Inferior parietal cortex (tissue), 1 donor: ENCODE measurements at regions not wholly inside any gene's neighbourhood (a gene's known extent, or its start where the extent isn't known, plus 50 kb on each side); places are given as distances from the start of the nearest gene placed in this dataset.
A peak's percentile ranks its signal among the peaks of the same experiment; 100 is the strongest.

Experiments
- DNase-seq: peaks from one replicate; pipeline ENCODE4 v3.0.0-alpha.2; 2016; ENCODE audit errors: extremely low spot score

DNA sequence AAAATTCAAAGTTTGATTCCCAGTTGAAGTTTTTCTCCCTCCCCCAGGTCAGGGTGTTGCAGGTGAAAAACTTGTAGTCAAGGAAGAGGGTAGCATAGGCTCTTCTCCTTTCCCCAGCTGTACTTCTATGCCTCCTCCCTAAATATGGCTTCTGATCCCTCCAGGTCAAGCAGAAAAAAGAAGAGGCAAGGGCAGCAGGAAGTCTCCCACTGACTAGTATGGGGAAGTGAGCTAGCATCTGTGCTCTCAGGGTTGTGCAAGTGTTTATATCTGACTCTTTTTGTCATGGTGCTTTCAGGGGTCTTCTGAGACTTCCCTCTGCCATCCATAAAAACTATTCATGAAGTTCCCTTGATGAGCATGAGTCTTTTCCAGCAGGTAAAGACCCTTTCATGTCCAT is 76.0 kb downstream of the ATPSCKMT start:
- DNase-seq: no peak

DNA sequence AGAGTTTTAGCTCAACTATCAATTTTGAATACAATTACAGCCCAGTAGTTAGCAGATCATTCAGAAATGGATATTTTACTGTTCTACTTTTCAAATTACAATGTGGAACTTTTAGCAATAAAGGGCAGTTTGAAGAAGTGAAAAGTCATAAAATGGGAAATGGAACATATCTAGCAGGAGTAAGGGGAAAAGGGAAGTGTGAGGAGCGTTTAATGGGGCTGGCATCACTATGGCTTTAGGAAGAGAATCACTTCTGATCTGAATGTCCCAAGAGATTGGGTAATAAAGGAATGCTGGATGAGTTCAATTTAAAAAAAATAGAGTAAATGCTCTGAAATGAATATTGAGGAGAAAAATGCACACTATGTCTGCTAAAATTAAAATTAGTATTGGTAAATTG is 77.4 kb downstream of the ATPSCKMT start:
- DNase-seq: no peak

GRCh38 chr5:10169359-10169758 is 80.3 kb downstream of the ATPSCKMT start:
- no peak for DNase-seq

- no peak for DNase-seq
These were observed 81.4 kb downstream of the ATPSCKMT start for GRCh38 chr5:10168254-10168653.

GRCh38 chr5:10167806-10168205 is 81.9 kb downstream of the ATPSCKMT start:
- DNase-seq: no peak

GRCh38 chr5:10166392-10166791 is 83.3 kb downstream of the ATPSCKMT start:
- DNase-seq: no peak

GRCh38 chr5:10162468-10162867 is 87.2 kb downstream of the ATPSCKMT start:
- no peak for DNase-seq

GRCh38 chr5:10161778-10162177 is 87.9 kb downstream of the ATPSCKMT start:
- DNase-seq: no peak

DNA sequence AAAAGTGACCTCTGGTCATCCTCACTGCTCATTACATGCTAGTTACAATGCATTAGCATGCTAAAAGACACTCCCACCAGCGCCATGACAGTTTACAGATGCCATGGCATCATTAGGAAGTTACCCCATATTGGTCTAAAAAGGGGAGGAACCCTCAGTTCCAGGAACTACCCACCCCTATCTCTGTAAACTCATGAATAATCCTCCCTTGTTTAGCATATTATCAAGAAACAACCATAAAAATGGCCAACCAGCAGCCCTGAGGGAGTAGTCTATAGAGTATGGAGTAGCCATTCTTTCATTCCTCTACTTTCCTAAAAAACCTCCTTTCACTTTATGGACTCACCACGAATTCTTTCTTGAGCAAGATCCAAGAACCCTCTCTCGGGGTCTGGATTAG is 89.4 kb downstream of the ATPSCKMT start:
- no peak for DNase-seq

DNA sequence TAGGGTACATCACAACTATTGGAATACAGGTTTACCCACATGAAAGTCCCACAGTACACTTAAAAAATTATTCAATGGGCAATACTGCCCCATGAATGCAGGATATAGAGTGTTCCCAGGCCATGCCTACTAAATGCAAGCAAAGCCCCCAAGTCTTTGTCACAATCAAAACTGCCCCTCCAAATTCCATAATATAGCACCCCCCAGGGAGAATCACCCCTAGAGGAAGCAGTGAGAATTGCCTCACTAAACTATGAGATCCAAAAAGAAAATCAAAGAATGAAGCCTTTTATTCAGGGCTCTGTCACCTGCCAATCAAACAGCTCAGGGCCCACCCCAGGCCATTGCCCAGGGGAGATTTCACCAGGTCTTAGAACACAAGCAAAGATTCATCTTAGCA is 90.8 kb downstream of the ATPSCKMT start:
- DNase-seq: no peak

DNA sequence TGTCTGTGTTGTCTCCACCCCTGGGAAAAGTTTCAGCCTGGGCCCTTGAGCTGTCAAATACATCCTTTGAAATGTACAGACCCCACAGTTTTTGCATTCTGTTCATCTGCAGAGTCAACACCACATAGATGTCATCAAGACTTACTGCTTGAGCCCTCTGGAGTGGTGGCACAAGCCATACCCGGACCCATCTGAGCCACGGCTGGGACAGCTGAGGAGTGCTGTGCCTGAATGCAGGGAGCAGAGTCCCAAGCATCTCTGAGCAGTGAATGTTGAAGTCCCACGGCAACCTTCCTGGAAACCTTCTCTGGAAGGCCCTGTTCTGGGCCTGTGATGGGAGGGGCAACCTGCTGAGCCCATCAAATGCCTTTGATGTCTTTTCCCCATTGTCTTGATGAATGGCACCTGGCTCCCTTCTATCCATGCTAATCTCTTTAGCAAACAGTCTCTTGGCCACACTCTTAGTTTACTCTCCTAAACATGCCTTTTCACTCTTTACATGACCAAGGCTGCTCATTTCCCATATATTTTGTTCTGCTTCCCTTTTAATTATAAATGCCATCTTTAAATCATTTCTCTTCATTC is 92.5 kb downstream of the ATPSCKMT start:
- DNase-seq: no peak

- no peak for DNase-seq
These were observed 93.6 kb downstream of the ATPSCKMT start for GRCh38 chr5:10155897-10156667.

DNA sequence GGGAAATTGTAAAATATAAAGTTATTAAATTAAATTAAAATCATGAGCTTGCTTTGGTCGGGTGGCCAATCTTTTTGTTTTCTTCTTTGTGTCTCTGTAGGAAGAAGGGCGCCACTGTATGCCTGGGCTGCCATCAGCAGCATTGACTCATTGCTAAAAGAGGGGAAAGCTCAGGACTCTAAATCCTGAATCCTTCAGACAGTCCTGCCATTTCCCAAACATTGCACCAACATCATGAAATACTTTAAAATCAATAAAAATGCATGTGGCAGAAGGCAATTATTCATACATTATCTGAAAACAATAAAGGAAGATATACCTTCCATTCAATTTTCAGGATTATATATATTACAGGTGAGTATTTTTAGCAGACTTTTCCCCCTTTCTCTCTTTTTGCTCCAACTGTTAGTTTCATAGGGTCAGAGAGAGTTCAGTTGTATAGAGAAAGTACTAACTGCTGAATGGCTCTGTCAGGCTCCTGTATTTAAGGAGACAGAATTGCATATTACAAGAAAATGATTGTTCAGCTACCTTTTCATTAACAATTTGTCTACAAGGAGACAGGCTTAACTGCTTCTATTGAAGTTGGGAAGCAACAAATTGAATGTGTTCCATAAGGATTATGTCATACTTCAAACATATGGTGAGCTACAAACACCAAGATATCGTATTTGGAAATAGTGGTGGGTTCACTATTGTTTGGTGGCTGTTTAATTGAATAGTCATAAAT is 95.7 kb downstream of the ATPSCKMT start:
- DNase-seq: no peak

- DNase-seq: no peak
These were observed 96.3 kb downstream of the ATPSCKMT start for GRCh38 chr5:10153394-10153793.

DNA sequence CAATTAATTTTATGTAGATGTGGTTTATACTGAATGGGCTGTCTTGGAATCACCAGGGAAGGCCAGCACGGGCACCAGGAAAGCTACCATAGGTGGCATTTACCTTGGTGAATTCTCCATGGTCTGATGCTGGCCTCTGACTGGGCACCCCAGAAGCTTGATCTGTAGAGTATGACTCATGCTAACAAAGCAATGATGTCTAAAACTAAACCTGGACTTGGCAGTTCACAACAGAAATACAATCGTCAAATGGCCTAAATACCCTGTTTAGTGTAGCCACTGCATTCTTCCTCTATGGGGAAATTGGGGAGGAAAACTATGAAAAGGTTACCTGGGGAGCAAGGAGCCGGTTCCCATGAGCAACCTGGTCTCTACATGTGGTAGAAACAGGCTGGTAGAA is 98.0 kb downstream of the ATPSCKMT start:
- DNase-seq: no peak

DNA sequence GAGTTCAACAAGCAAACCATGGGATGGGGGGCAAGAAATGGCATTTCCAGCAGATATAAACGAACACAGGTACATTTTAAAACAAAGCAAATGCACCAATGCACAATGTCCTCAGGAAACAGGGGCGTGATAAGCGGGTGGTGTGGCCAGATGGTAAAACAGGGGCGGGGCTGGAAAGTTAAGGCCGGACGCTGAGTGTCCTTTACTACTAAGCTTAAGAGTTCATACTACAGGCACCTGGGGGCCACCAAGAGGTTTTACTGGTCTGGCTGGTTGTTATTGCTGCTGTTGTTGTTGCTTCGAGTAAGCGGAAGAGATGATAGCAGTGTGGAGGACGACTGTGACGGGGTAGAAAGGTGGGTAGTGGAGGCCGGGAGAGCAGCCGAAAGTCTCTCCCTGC is 99.8 kb downstream of the ATPSCKMT start:
- DNase-seq: no peak

DNA sequence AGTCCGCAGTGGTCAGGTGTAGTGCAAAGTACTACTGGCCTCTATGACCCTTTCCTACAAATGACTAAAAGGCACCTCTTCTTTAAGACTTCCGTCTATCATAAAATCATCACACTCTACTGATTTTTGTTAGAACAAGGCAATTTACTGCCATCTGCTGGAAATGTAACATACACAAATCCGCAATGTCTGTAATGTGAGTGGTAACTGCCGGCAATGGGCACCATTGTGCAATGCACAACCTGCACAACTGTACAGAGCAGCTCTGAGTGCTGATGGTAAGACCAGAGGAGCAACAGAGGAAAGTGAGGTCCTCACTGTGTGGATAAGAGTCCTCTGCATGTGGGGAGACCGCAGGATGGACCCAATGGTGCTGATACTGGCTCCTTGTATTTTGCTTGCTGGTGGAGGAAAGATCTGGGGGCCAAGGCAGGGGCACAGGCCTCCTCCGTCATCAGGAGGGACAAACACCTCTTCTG is 103.7 kb downstream of the ATPSCKMT start:
- peak; percentile 62 for DNase-seq

GRCh38 chr5:10144040-10144439 is 105.6 kb downstream of the ATPSCKMT start:
- no peak for DNase-seq

GRCh38 chr5:10140195-10140973 is 109.3 kb downstream of the ATPSCKMT start:
- DNase-seq: no peak

DNA sequence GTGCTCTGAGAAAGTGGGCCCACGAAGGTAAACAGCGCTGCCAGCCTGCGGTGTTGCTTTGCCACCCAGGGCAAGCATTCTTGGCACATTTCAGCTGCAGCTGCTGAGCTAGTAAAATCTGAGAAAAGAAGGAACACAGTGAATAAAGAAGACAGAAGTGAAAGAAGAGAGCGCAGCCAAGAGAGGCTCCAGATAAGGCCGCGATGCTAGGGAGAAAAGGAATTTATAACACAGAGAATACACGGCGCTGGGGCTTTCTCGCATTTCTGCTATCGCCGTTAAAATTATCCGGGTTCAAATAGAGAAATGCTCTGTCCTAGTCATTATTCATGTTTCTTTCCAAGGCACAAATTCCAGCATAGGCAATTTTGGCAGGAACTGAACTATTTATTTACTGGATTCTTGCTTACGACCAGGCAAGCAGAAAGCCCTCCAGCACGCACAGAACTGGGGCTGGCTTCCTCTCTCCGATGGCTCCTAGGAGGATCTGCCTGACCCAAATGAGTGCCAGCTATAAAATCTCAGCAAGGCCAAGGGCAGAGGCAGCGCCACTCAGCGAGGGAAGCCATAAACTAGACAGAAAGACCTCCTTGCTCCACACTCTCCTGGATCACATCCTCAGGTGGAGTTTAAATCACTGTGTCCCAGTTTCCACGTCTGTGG is 111.2 kb downstream of the ATPSCKMT start:
- DNase-seq: peak; percentile 43

GRCh38 chr5:10133830-10134229 is 115.9 kb downstream of the ATPSCKMT start:
- peak; percentile 22 for DNase-seq
